ENCODE measurements at regions not wholly inside any gene's neighbourhood (a gene's known extent, or its start where the extent isn't known, plus 50 kb on each side); places are given as distances from the start of the nearest gene placed in this dataset.

DNA sequence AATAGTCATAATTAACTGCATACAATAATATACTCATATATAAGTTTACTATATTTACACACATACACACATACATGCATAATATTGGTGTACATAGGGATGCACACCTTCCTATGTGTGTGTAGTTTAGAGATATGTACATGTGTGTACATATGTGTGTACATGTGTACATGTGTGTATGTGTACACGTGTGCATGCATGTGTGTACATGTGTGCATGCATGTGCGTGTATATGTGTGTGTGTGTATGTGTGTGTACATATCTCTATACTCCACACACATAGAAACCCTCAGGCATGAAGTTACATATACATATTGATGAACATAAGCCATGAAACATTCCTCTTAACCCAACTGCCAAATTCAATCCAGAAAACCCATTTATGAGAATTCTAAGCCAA is 547.8 kb downstream of the TLR4 start:
- TF ChIP-seq EZH2 (IDR thresholded peaks at IDR 0.05; ENCODE audit: low read depth): no peak
- TF ChIP-seq, protein P1, sequence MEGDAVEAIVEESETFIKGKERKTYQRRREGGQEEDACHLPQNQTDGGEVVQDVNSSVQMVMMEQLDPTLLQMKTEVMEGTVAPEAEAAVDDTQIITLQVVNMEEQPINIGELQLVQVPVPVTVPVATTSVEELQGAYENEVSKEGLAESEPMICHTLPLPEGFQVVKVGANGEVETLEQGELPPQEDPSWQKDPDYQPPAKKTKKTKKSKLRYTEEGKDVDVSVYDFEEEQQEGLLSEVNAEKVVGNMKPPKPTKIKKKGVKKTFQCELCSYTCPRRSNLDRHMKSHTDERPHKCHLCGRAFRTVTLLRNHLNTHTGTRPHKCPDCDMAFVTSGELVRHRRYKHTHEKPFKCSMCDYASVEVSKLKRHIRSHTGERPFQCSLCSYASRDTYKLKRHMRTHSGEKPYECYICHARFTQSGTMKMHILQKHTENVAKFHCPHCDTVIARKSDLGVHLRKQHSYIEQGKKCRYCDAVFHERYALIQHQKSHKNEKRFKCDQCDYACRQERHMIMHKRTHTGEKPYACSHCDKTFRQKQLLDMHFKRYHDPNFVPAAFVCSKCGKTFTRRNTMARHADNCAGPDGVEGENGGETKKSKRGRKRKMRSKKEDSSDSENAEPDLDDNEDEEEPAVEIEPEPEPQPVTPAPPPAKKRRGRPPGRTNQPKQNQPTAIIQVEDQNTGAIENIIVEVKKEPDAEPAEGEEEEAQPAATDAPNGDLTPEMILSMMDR (conservative IDR thresholded peaks at IDR 0.05): no peak
- Histone ChIP-seq H3K27me3 (ENCODE audit: insufficient read depth, low read depth) (no peaks in the 10 kb centered on the region), H3K36me3 (ENCODE audit: low read depth) (no peaks in the 10 kb centered on the region), H3K79me2 (ENCODE audit: low read depth) (no peaks in the 10 kb centered on the region), H3F3A (ENCODE audit: insufficient read depth, low read depth) (no peaks in the 10 kb centered on the region), H3K4me1 (replicated peaks; ENCODE audit: insufficient read depth) (no peaks in the 10 kb centered on the region), H3K27ac (no peak overlapping the region), H3K9me2 (ENCODE audit: insufficient read depth) (no peaks in the 10 kb centered on the region), H2AFZ (no peak overlapping the region), H4K20me1 (ENCODE audit: insufficient read depth) (no peaks in the 10 kb centered on the region), H3K4me2 (no peak overlapping the region), H3K4me3 (no peak overlapping the region), H3K9me3 (ENCODE audit: insufficient read depth, low read depth) (0 out of 2 replicates have a peak, but pooled peaks cover 4% of the 10 kb centered on the region)
- intact Hi-C loops (cut with micrococcal nuclease; ENCODE audit: unreplicated experiment): no loop called here
- DNase-seq: no peak
- CTCF ChIA-PET: no interaction called here
- no TSS peak for BruUV-seq (replicated peaks)
- POLR2A ChIA-PET (ENCODE audit: unreplicated experiment): no interaction called here

DNA sequence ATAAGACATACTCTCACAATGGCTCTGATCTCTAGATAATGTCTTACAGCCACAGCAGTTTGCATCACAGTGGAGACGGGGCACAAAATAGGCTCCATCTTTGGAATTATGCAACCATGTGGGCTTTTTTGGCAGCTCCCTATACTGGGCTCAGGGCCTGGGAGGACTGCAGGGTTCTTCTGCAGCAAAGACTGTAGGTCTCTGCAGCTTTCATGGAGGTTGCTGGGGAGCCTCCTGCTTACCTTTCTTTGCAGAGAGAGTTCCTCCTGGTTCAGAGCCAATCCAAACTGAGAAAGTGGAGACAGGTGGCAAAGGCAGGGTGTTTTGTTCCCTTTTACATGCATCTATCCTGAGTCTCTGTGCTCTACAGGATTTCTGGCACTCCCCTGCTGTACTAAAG is 558.0 kb downstream of the TLR4 start:
- POLR2A ChIA-PET (ENCODE audit: unreplicated experiment): no interaction called here
- CTCF ChIA-PET: no interaction called here
- no peaks in the 10 kb centered on the region for H3K27me3 ChIP-seq (ENCODE audit: insufficient read depth, low read depth)

DNA sequence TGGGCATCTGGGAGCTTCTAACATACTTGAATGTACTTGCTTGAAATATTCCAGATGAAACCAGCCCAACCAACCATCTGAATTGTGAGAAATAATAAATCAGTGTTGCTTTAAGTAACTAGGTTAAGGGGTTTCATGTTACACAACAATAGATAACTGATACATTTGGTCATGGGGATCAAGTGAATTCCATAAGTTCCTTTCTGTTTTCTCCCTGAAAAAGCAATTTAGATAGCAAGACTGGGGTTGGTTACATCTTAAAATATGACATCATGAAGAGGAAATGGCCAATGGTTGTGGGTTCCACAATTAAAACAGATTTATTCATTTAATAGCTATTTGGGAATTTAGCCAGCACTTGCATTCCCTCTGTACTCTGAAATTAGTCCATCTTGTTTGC is 559.7 kb downstream of the TLR4 start:
- CTCF ChIA-PET: no interaction called here
- Histone ChIP-seq H3K4me3 (no peak overlapping the region), H3K4me2 (no peak overlapping the region), H3F3A (ENCODE audit: insufficient read depth, low read depth) (no peaks in the 10 kb centered on the region), H3K9me2 (ENCODE audit: insufficient read depth) (no peaks in the 10 kb centered on the region), H2AFZ (no peak overlapping the region), H3K36me3 (ENCODE audit: low read depth) (no peaks in the 10 kb centered on the region), H3K9me3 (ENCODE audit: insufficient read depth, low read depth) (no peaks in the 10 kb centered on the region), H4K20me1 (ENCODE audit: insufficient read depth) (no peaks in the 10 kb centered on the region), H3K79me2 (ENCODE audit: low read depth) (no peaks in the 10 kb centered on the region), H3K27ac (no peak overlapping the region), H3K4me1 (replicated peaks; ENCODE audit: insufficient read depth) (no peaks in the 10 kb centered on the region), H3K27me3 (ENCODE audit: insufficient read depth, low read depth) (no peaks in the 10 kb centered on the region)
- POLR2A ChIA-PET (ENCODE audit: unreplicated experiment): no interaction called here
- intact Hi-C loops (cut with micrococcal nuclease; ENCODE audit: unreplicated experiment): no loop called here
- TF ChIP-seq, protein P1 (conservative IDR thresholded peaks at IDR 0.05): no peak
- TF ChIP-seq EZH2 (IDR thresholded peaks at IDR 0.05; ENCODE audit: low read depth): no peak
- DNase-seq: no peak
- BruUV-seq (replicated peaks): no TSS peak

More for the DNA sequence above, 558.0 kb downstream of the TLR4 start:
- no peak overlapping the region for H3K4me3 ChIP-seq
- H3K36me3 ChIP-seq (ENCODE audit: low read depth): no peaks in the 10 kb centered on the region
- TF ChIP-seq EZH2 (IDR thresholded peaks at IDR 0.05; ENCODE audit: low read depth): no peak
- TF ChIP-seq, protein P1 (conservative IDR thresholded peaks at IDR 0.05): no peak
- H3K9me3 ChIP-seq (ENCODE audit: insufficient read depth, low read depth): no peaks in the 10 kb centered on the region
- no peaks in the 10 kb centered on the region for H3F3A ChIP-seq (ENCODE audit: insufficient read depth, low read depth)
- H3K4me2 ChIP-seq: no peak overlapping the region
- no peaks in the 10 kb centered on the region for H3K9me2 ChIP-seq (ENCODE audit: insufficient read depth)
- no peaks in the 10 kb centered on the region for H3K4me1 ChIP-seq (replicated peaks; ENCODE audit: insufficient read depth)
- H2AFZ ChIP-seq: no peak overlapping the region
- H3K79me2 ChIP-seq (ENCODE audit: low read depth): no peaks in the 10 kb centered on the region
- DNase-seq: no peak
- no peak overlapping the region for H3K27ac ChIP-seq
- H4K20me1 ChIP-seq (ENCODE audit: insufficient read depth): no peaks in the 10 kb centered on the region
- no TSS peak for BruUV-seq (replicated peaks)
- intact Hi-C loops (cut with micrococcal nuclease; ENCODE audit: unreplicated experiment): no loop called here
